LNCAP (cell line): ENCODE measurements at regions not wholly inside any gene's neighbourhood (a gene's known extent, or its start where the extent isn't known, plus 50 kb on each side); places are given as distances from the start of the nearest gene placed in this dataset.

ENCODE experiments used
- TF ChIP-seq, protein P1 (sequence below): fragments of 450-650 bp; IDR thresholded peaks from 2 replicates; pipeline ENCODE4 v1.5.1; 2017; ENCODE audit warnings: mild to moderate bottlenecking

GRCh38 chr10:4395731-4396130 lies 430.3 kb upstream of the AKR1E2 start:
- TF ChIP-seq, protein P1, sequence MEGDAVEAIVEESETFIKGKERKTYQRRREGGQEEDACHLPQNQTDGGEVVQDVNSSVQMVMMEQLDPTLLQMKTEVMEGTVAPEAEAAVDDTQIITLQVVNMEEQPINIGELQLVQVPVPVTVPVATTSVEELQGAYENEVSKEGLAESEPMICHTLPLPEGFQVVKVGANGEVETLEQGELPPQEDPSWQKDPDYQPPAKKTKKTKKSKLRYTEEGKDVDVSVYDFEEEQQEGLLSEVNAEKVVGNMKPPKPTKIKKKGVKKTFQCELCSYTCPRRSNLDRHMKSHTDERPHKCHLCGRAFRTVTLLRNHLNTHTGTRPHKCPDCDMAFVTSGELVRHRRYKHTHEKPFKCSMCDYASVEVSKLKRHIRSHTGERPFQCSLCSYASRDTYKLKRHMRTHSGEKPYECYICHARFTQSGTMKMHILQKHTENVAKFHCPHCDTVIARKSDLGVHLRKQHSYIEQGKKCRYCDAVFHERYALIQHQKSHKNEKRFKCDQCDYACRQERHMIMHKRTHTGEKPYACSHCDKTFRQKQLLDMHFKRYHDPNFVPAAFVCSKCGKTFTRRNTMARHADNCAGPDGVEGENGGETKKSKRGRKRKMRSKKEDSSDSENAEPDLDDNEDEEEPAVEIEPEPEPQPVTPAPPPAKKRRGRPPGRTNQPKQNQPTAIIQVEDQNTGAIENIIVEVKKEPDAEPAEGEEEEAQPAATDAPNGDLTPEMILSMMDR = no peak

GRCh38 chr10:4391683-4392082 lies 434.3 kb upstream of the AKR1E2 start:
- TF ChIP-seq, protein P1 = no peak

GRCh38 chr10:4390219-4390618 lies 435.8 kb upstream of the AKR1E2 start:
- TF ChIP-seq, protein P1 = no peak

DNA sequence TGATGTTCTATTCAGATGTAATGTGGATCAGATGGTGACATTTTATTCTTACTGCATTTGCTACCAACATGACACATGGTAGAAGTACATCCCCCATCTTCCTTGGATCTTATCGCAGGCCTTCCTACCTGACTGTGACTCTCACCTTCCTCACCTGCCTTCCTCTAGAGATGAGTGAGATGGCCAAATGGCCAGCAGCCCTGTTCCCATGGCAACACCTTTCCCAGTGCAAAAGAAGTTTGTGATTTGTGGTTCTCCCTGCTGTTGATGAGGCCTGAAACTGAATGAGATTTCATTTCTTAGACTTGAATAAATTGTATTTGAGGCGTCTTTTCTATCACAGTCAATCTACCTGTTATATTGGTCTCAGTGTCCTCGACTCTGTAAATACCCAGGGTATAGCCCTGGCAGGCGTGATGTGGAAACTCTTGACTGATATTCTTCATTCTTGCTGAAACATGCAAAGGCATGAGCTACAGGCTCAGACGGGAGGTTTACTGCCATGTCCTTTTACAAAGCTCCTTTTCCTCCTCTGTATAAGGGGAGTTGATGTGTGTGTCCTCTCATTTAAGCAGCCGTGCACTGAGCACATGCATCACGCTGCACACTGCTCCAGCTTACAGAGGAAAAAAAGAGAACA lies 440.7 kb upstream of the AKR1E2 start:
- TF ChIP-seq, protein P1 = no peak

DNA sequence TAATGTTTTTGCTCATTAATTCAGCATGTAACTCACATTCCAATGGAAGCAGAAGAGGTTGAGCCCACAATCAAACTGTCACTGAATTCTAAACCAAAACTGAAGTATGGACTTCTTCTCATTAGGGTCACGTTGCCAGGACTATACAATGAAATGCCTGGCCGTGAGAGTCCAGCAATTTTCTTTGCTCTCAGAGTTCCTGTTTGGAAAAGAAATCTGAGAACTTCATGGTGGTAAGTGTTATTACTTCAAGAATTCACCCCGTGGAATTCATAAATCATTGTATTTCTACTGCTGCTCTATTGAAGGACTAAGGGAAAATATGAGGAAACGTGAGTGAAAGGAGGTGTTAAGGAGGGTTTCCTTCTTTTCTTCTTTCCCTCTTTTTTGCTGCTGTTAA lies 441.8 kb upstream of the AKR1E2 start:
- TF ChIP-seq, protein P1 = no peak

DNA sequence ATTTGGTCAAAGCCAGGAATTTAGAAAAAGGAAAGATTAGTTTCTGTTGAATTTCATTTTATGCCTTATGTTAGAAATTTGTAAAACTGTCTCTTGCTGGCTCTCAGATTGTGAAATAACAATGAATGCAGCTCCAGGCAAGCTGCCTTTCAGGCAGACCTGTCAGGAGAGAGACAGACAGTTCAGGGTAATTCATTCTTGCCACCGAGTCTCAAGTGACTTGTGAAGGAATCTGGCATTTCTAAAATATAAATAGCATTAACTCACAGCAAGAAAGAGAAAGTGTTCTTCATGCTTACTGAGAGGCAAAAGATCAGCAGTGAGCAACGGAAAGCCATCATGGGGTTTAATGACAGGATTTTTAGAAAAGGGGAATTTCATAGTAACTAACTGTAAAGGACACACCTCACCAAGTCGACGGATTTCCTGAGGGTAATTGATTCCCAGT lies 442.3 kb upstream of the AKR1E2 start:
- TF ChIP-seq, protein P1 = no peak

- TF ChIP-seq, protein P1 = no peak
Observed at GRCh38 chr10:4382811-4383210, 443.2 kb upstream of the AKR1E2 start.

- TF ChIP-seq, protein P1 = no peak
Observed at GRCh38 chr10:4373612-4374011, 452.4 kb upstream of the AKR1E2 start.
